Activated T-cell treated with anti-CD3 and anti-CD28 coated beads, Interleukin-2, amount 50 U/mL, for 48 hours (primary cell): ENCODE measurements at regions not wholly inside any gene's neighbourhood (a gene's known extent, or its start where the extent isn't known, plus 50 kb on each side); places are given as distances from the start of the nearest gene placed in this dataset.
"Not testable (repeated sequence)": the region's sequence is repeated elsewhere in the genome, so short reads cannot be mapped to it uniquely, and the experiment has no call there.

Experiments
- DNase-seq, 2 experiments: peaks; one replicate each; pipeline ENCODE4 v3.0.0-alpha.2; 2020

- DNase-seq, result no peak
These were observed 75.3 kb downstream of the UTRN start for GRCh38 chr6:144360401-144360800.

- no peak for DNase-seq
These were observed 75.9 kb downstream of the UTRN start for GRCh38 chr6:144361016-144361415.

- no peak for DNase-seq
These were observed 77.2 kb downstream of the UTRN start for GRCh38 chr6:144362042-144363018.

GRCh38 chr6:144364208-144364720, 79.1 kb downstream of the UTRN start:
- no peak for DNase-seq

GRCh38 chr6:144364782-144365181, 79.6 kb downstream of the UTRN start:
- DNase-seq, result no peak

- DNase-seq, result no peak
These were observed 80.1 kb downstream of the UTRN start for GRCh38 chr6:144365271-144365670.

GRCh38 chr6:144369696-144370095, 84.6 kb downstream of the UTRN start:
- DNase-seq, result not testable (repeated sequence)

GRCh38 chr6:144372116-144372515, 87.0 kb downstream of the UTRN start:
- no peak for DNase-seq

GRCh38 chr6:144372611-144373594, 87.8 kb downstream of the UTRN start:
- DNase-seq, result no peak

GRCh38 chr6:144374525-144374924, 89.4 kb downstream of the UTRN start:
- not testable (repeated sequence) for DNase-seq

- no peak for DNase-seq
These were observed 92.6 kb downstream of the UTRN start for GRCh38 chr6:144377586-144378210.

- DNase-seq, result no peak
These were observed 93.3 kb downstream of the UTRN start for GRCh38 chr6:144378437-144378836.

- no peak for DNase-seq
These were observed 94.2 kb downstream of the UTRN start for GRCh38 chr6:144379356-144379755.

- DNase-seq, result not testable (repeated sequence)
These were observed 96.4 kb downstream of the UTRN start for GRCh38 chr6:144381499-144381898.

- no peak for DNase-seq
These were observed 98.2 kb downstream of the UTRN start for GRCh38 chr6:144383336-144383735.

GRCh38 chr6:144384427-144384826, 99.3 kb downstream of the UTRN start:
- DNase-seq, result no peak

- DNase-seq, result not testable (repeated sequence)
These were observed 104.3 kb downstream of the UTRN start for GRCh38 chr6:144389474-144389873.

GRCh38 chr6:144390202-144390601, 105.1 kb downstream of the UTRN start:
- DNase-seq, result no peak

- DNase-seq, result no peak
These were observed 105.8 kb downstream of the UTRN start for GRCh38 chr6:144390886-144391285.

- DNase-seq, result no peak
These were observed 107.4 kb downstream of the UTRN start for GRCh38 chr6:144392536-144392935.

- no peak for DNase-seq
These were observed 109.1 kb downstream of the UTRN start for GRCh38 chr6:144394210-144394609.

- no peak for DNase-seq
These were observed 109.9 kb downstream of the UTRN start for GRCh38 chr6:144395014-144395413.

- no peak for DNase-seq
These were observed 110.7 kb downstream of the UTRN start for GRCh38 chr6:144395826-144396225.
